Activated naive CD8-positive, alpha-beta T cell treated with anti-CD3 and anti-CD28 coated beads, Interleukin-2, amount 50 U/mL, for 24 hours (primary cell): ENCODE measurements at regions not wholly inside any gene's neighbourhood (a gene's known extent, or its start where the extent isn't known, plus 50 kb on each side); places are given as distances from the start of the nearest gene placed in this dataset.

Experiments
- ATAC-seq: fragments of 150-1000 bp; cut with Tn5 transposase; one replicate; pipeline ENCODE4 v1.10.0; 2021
- DNase-seq: peaks from one replicate; pipeline ENCODE4 v3.0.0; 2021
- H3K27ac Mint-ChIP-seq: one replicate; pipeline ENCODE4 v1.8.0; 2021; ENCODE audit warnings: mild to moderate bottlenecking, mixed read lengths
- H3K27me3 Mint-ChIP-seq: one replicate; pipeline ENCODE4 v1.8.0; 2021; ENCODE audit warnings: mixed read lengths
- H3K36me3 Mint-ChIP-seq: one replicate; pipeline ENCODE4 v1.8.0; 2021; ENCODE audit warnings: low read depth, mixed read lengths
- H3K4me1 Mint-ChIP-seq: one replicate; pipeline ENCODE4 v1.8.0; 2021; ENCODE audit warnings: mixed read lengths
- H3K4me3 Mint-ChIP-seq: one replicate; pipeline ENCODE4 v1.8.0; 2021; ENCODE audit warnings: mild to moderate bottlenecking, moderate library complexity, mixed read lengths
- H3K9me3 Mint-ChIP-seq: one replicate; pipeline ENCODE4 v1.8.0; 2021; ENCODE audit warnings: mixed read lengths

GRCh38 chr13:70856025-70856424 is 747.8 kb upstream of the KLHL1 start:
- DNase-seq = no peak
- Mint-ChIP-seq H3K4me1 (no peaks in the 10 kb centered on the region), H3K27me3 (no peaks in the 10 kb centered on the region), H3K9me3 (no peaks in the 10 kb centered on the region), H3K4me3 (no peak overlapping the region), H3K27ac (no peak overlapping the region), H3K36me3 (no peaks in the 10 kb centered on the region)
- no peak for ATAC-seq

GRCh38 chr13:70849222-70849621 is 741.0 kb upstream of the KLHL1 start:
- ATAC-seq = no peak
- DNase-seq = no peak
- H3K4me3 Mint-ChIP-seq = no peak overlapping the region

GRCh38 chr13:70844391-70845108 is 736.3 kb upstream of the KLHL1 start:
- peaks cover 9% of the 10 kb centered on the region for H3K9me3 Mint-ChIP-seq
- ATAC-seq = no peak
- H3K27me3 Mint-ChIP-seq = no peaks in the 10 kb centered on the region
- no peak overlapping the region for H3K27ac Mint-ChIP-seq
- H3K4me1 Mint-ChIP-seq = no peaks in the 10 kb centered on the region
- H3K4me3 Mint-ChIP-seq = no peak overlapping the region
- no peaks in the 10 kb centered on the region for H3K36me3 Mint-ChIP-seq
- DNase-seq = no peak

More at GRCh38 chr13:70849222-70849621, 741.0 kb upstream of the KLHL1 start:
- Mint-ChIP-seq H3K27ac (no peak overlapping the region), H3K27me3 (no peaks in the 10 kb centered on the region), H3K9me3 (peaks cover 9% of the 10 kb centered on the region), H3K4me1 (no peaks in the 10 kb centered on the region), H3K36me3 (no peaks in the 10 kb centered on the region)

- H3K36me3 Mint-ChIP-seq = no peaks in the 10 kb centered on the region
- DNase-seq (no peak), ATAC-seq (no peak)
- H3K27ac Mint-ChIP-seq = no peak overlapping the region
- H3K4me3 Mint-ChIP-seq = no peak overlapping the region
- H3K4me1 Mint-ChIP-seq = no peaks in the 10 kb centered on the region
- H3K27me3 Mint-ChIP-seq = no peaks in the 10 kb centered on the region
- H3K9me3 Mint-ChIP-seq = peaks cover 9% of the 10 kb centered on the region
Measured at GRCh38 chr13:70842062-70842644, 733.9 kb upstream of the KLHL1 start.

GRCh38 chr13:70841240-70842061 is 733.2 kb upstream of the KLHL1 start:
- Mint-ChIP-seq H3K27ac (no peak overlapping the region), H3K4me3 (no peak overlapping the region), H3K27me3 (no peaks in the 10 kb centered on the region), H3K9me3 (peaks cover 5% of the 10 kb centered on the region), H3K4me1 (no peaks in the 10 kb centered on the region), H3K36me3 (no peaks in the 10 kb centered on the region)
- ATAC-seq (no peak), DNase-seq (no peak)

- DNase-seq (no peak), ATAC-seq (no peak)
- no peaks in the 10 kb centered on the region for H3K4me1 Mint-ChIP-seq
- no peak overlapping the region for H3K27ac Mint-ChIP-seq
- H3K27me3 Mint-ChIP-seq = no peaks in the 10 kb centered on the region
- H3K9me3 Mint-ChIP-seq = peaks cover 6% of the 10 kb centered on the region
- H3K4me3 Mint-ChIP-seq = no peak overlapping the region
- H3K36me3 Mint-ChIP-seq = no peaks in the 10 kb centered on the region
Measured at GRCh38 chr13:70835371-70835770, 727.1 kb upstream of the KLHL1 start.

- DNase-seq (no peak), ATAC-seq (no peak)
- Mint-ChIP-seq H3K36me3 (no peaks in the 10 kb centered on the region), H3K27ac (no peak overlapping the region), H3K9me3 (peaks cover 11% of the 10 kb centered on the region), H3K4me3 (no peak overlapping the region), H3K27me3 (no peaks in the 10 kb centered on the region), H3K4me1 (no peaks in the 10 kb centered on the region)
Measured at GRCh38 chr13:70829748-70830147, 721.5 kb upstream of the KLHL1 start.

- no peak for DNase-seq
- no peak overlapping the region for H3K27ac Mint-ChIP-seq
- H3K9me3 Mint-ChIP-seq = no peaks in the 10 kb centered on the region
- no peaks in the 10 kb centered on the region for H3K36me3 Mint-ChIP-seq
- no peak overlapping the region for H3K4me3 Mint-ChIP-seq
- no peaks in the 10 kb centered on the region for H3K4me1 Mint-ChIP-seq
- no peak for ATAC-seq
- H3K27me3 Mint-ChIP-seq = no peaks in the 10 kb centered on the region
Measured at GRCh38 chr13:70817576-70817975, 709.3 kb upstream of the KLHL1 start.

GRCh38 chr13:70816853-70817252 is 708.6 kb upstream of the KLHL1 start:
- Mint-ChIP-seq H3K27ac (no peak overlapping the region), H3K36me3 (no peaks in the 10 kb centered on the region), H3K9me3 (no peaks in the 10 kb centered on the region), H3K4me1 (no peaks in the 10 kb centered on the region), H3K27me3 (no peaks in the 10 kb centered on the region), H3K4me3 (no peak overlapping the region)
- DNase-seq (no peak), ATAC-seq (no peak)

GRCh38 chr13:70814684-70815083 is 706.4 kb upstream of the KLHL1 start:
- DNase-seq = no peak
- no peaks in the 10 kb centered on the region for H3K27me3 Mint-ChIP-seq
- no peaks in the 10 kb centered on the region for H3K4me1 Mint-ChIP-seq
- no peak overlapping the region for H3K4me3 Mint-ChIP-seq
- no peak overlapping the region for H3K27ac Mint-ChIP-seq
- H3K36me3 Mint-ChIP-seq = no peaks in the 10 kb centered on the region
- peaks cover 7% of the 10 kb centered on the region for H3K9me3 Mint-ChIP-seq
- no peak for ATAC-seq

- H3K9me3 Mint-ChIP-seq = peaks cover 8% of the 10 kb centered on the region
- no peak overlapping the region for H3K4me3 Mint-ChIP-seq
- ATAC-seq (no peak), DNase-seq (no peak)
- H3K27ac Mint-ChIP-seq = no peak overlapping the region
- H3K4me1 Mint-ChIP-seq = no peaks in the 10 kb centered on the region
- H3K27me3 Mint-ChIP-seq = no peaks in the 10 kb centered on the region
- no peaks in the 10 kb centered on the region for H3K36me3 Mint-ChIP-seq
Measured at GRCh38 chr13:70812481-70812880, 704.2 kb upstream of the KLHL1 start.

GRCh38 chr13:70809588-70809987 is 701.3 kb upstream of the KLHL1 start:
- no peak for ATAC-seq
- Mint-ChIP-seq H3K27ac (no peak overlapping the region), H3K4me1 (no peaks in the 10 kb centered on the region), H3K9me3 (peaks cover 8% of the 10 kb centered on the region), H3K27me3 (no peaks in the 10 kb centered on the region), H3K4me3 (no peak overlapping the region), H3K36me3 (no peaks in the 10 kb centered on the region)
- no peak for DNase-seq

GRCh38 chr13:70798385-70798784 is 690.1 kb upstream of the KLHL1 start:
- DNase-seq (no peak), ATAC-seq (no peak)
- H3K4me1 Mint-ChIP-seq = no peaks in the 10 kb centered on the region
- no peaks in the 10 kb centered on the region for H3K27me3 Mint-ChIP-seq
- H3K9me3 Mint-ChIP-seq = peaks cover 4% of the 10 kb centered on the region
- H3K27ac Mint-ChIP-seq = no peak overlapping the region
- no peaks in the 10 kb centered on the region for H3K36me3 Mint-ChIP-seq
- no peak overlapping the region for H3K4me3 Mint-ChIP-seq

GRCh38 chr13:70795484-70795883 is 687.2 kb upstream of the KLHL1 start:
- Mint-ChIP-seq H3K27ac (no peak overlapping the region), H3K4me1 (no peaks in the 10 kb centered on the region), H3K27me3 (no peaks in the 10 kb centered on the region), H3K36me3 (no peaks in the 10 kb centered on the region), H3K9me3 (peaks cover 4% of the 10 kb centered on the region), H3K4me3 (no peak overlapping the region)
- no peak for DNase-seq
- ATAC-seq = no peak

GRCh38 chr13:70792121-70792520 is 683.9 kb upstream of the KLHL1 start:
- Mint-ChIP-seq H3K36me3 (no peaks in the 10 kb centered on the region), H3K9me3 (no peaks in the 10 kb centered on the region), H3K27me3 (no peaks in the 10 kb centered on the region), H3K4me1 (no peaks in the 10 kb centered on the region), H3K4me3 (no peak overlapping the region), H3K27ac (no peak overlapping the region)
- ATAC-seq (no peak), DNase-seq (no peak)
